Keratinocyte (primary cell): ENCODE measurements at regions not wholly inside any gene's neighbourhood (a gene's known extent, or its start where the extent isn't known, plus 50 kb on each side); places are given as distances from the start of the nearest gene placed in this dataset.

Experiments
- DNase-seq: peaks from one replicate; pipeline ENCODE4 v3.0.0-alpha.2; 2011; ENCODE audit warnings: low read depth, missing footprints, low spot score
- FAIRE-seq: peaks from 2 replicates; lab custom pipeline; 2011; peaks lifted over from hg19 to GRCh38; lab: Jason Lieb, UNC
- H2AFZ ChIP-seq: 2 replicates; pipeline ENCODE4 v1.6.0; 2012; ENCODE audit warnings: low read length, control low read depth, inconsistent platforms; ENCODE audit not compliant: control insufficient read depth
- H3K27ac ChIP-seq: 2 replicates; pipeline ENCODE4 v1.5.1; 2011; ENCODE audit warnings: low read length; ENCODE audit not compliant: control insufficient read depth, insufficient read depth
- H3K27me3 ChIP-seq: 3 replicates; pipeline ENCODE4 v1.6.0; 2011; ENCODE audit warnings: low read length; ENCODE audit not compliant: control insufficient read depth, insufficient read depth; ENCODE audit errors: extremely low read depth
- H3K36me3 ChIP-seq, 2 experiments: 2 replicates in 1 of 2; 3 replicates in 1 of 2; pipeline ENCODE4 v1.5.1; 2011; ENCODE audit warnings: low read length in 2 of 2, mild to moderate bottlenecking in 1 of 2; ENCODE audit not compliant: control insufficient read depth in 2 of 2, insufficient read depth in 2 of 2; ENCODE audit errors: extremely low read depth in 1 of 2
- H3K4me1 ChIP-seq: 3 replicates; pipeline ENCODE4 v1.5.1; 2011; ENCODE audit warnings: low read length; ENCODE audit not compliant: control insufficient read depth, insufficient read depth; ENCODE audit errors: extremely low read depth
- H3K4me2 ChIP-seq: 3 replicates; pipeline ENCODE4 v1.6.0; 2011; ENCODE audit warnings: low read depth, low read length; ENCODE audit not compliant: control insufficient read depth, insufficient read depth; ENCODE audit errors: extremely low read depth
- H3K4me3 ChIP-seq, 3 experiments: fragments of 200-600 bp in 1 of 3; sonication (generic) in 1 of 3; 2 replicates in 2 of 3; 3 replicates in 1 of 3; pipeline ENCODE4 v1.5.1; 2011 to 2016; ENCODE audit warnings: low read length in 3 of 3, mild to moderate bottlenecking in 3 of 3, control low read depth in 2 of 3, inconsistent platforms in 1 of 3, low read depth in 1 of 3, mixed read lengths in 1 of 3, mixed run types in 1 of 3, moderate library complexity in 1 of 3; ENCODE audit not compliant: control insufficient read depth in 2 of 3, insufficient read depth in 2 of 3; ENCODE audit errors: extremely low read depth in 1 of 3
- H3K79me2 ChIP-seq: 2 replicates; pipeline ENCODE4 v1.6.0; 2012; ENCODE audit warnings: low read length; ENCODE audit not compliant: control insufficient read depth, insufficient read depth
- H3K9ac ChIP-seq: 3 replicates; pipeline ENCODE4 v1.6.0; 2011; ENCODE audit warnings: low read length; ENCODE audit not compliant: control insufficient read depth, insufficient read depth; ENCODE audit errors: extremely low read depth
- H3K9me1 ChIP-seq: 3 replicates; pipeline ENCODE4 v1.6.0; 2011; ENCODE audit warnings: low read length; ENCODE audit not compliant: control insufficient read depth, insufficient read depth; ENCODE audit errors: extremely low read depth
- H3K9me3 ChIP-seq: 2 replicates; pipeline ENCODE4 v1.5.1; 2012; ENCODE audit warnings: low read depth, low read length; ENCODE audit not compliant: control insufficient read depth
- H4K20me1 ChIP-seq: 3 replicates; pipeline ENCODE4 v1.6.0; 2011; ENCODE audit warnings: low read length; ENCODE audit not compliant: control insufficient read depth, insufficient read depth; ENCODE audit errors: extremely low read depth
- EZH2 ChIP-seq: IDR thresholded peaks from one replicate; pipeline ENCODE4 v1.6.1; 2012; ENCODE audit warnings: inconsistent platforms, mild to moderate bottlenecking, low read length, moderate library complexity
- dilution Hi-C: fragments of 300-500 bp; cut with MboI; formaldehyde crosslinking; loops from one replicate; pipeline ENCODE4 v1.7.0; 2020; ENCODE audit warnings: low sequenced_read_pairs; ENCODE audit not compliant: extremely low pct_ligation_motif_present
- TF ChIP-seq, protein P1 (sequence below), 3 experiments: IDR thresholded peaks in 1 of 3; conservative IDR thresholded peaks in 1 of 3; optimal IDR thresholded peaks in 1 of 3; 2 replicates in 2 of 3; 3 replicates in 1 of 3; pipeline versions ENCODE3 to v1.5.1; 2011; ENCODE audit warnings: low read length in 3 of 3, mild to moderate bottlenecking in 3 of 3, moderate library complexity in 2 of 3, control low read depth in 1 of 3, inconsistent platforms in 1 of 3; ENCODE audit not compliant: insufficient read depth in 2 of 3; ENCODE audit errors: extremely low read depth in 1 of 3

DNA sequence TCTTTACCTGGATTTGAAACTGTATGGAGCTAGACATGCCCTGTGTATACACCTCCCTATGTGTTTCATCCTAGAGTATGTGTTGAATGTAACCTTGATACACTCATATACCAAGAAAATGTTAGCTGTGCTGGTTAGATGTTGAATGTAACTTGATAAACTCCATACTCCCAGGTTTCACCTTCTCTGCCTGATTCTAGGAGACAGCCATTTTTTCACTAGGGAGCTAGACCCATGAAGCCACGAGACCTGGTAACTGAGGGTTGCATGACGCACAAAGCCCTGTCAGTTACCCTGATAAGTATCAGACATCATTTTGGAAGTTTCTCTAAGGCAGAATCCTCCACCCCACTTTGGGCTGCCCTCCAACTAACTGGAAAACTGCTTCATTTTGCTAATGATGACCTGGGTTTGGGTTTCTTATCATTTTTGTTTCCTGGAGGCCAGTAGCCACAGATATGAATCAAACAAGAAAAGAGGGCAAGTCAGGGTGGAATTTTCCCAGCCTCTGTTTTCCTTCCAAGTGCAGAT, 478.5 kb upstream of the KIF2A start:
- Histone ChIP-seq H3K27ac (no peak overlapping the region), H3K4me2 (no peak overlapping the region), H4K20me1 (no peaks in the 10 kb centered on the region), H3K4me3 (no peak overlapping the region), H3K4me1 (no peaks in the 10 kb centered on the region), H3K9me1 (no peaks in the 10 kb centered on the region), H3K36me3 (no peaks in the 10 kb centered on the region), H2AFZ (no peak overlapping the region), H3K79me2 (no peaks in the 10 kb centered on the region), H3K9ac (no peak overlapping the region), H3K9me3 (no peaks in the 10 kb centered on the region), H3K27me3 (no peaks in the 10 kb centered on the region)
- TF ChIP-seq, protein P1, sequence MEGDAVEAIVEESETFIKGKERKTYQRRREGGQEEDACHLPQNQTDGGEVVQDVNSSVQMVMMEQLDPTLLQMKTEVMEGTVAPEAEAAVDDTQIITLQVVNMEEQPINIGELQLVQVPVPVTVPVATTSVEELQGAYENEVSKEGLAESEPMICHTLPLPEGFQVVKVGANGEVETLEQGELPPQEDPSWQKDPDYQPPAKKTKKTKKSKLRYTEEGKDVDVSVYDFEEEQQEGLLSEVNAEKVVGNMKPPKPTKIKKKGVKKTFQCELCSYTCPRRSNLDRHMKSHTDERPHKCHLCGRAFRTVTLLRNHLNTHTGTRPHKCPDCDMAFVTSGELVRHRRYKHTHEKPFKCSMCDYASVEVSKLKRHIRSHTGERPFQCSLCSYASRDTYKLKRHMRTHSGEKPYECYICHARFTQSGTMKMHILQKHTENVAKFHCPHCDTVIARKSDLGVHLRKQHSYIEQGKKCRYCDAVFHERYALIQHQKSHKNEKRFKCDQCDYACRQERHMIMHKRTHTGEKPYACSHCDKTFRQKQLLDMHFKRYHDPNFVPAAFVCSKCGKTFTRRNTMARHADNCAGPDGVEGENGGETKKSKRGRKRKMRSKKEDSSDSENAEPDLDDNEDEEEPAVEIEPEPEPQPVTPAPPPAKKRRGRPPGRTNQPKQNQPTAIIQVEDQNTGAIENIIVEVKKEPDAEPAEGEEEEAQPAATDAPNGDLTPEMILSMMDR (optimal IDR thresholded peaks at IDR 0.05 in 1 of 3, IDR thresholded peaks at IDR 0.05 in 1 of 3, conservative IDR thresholded peaks at IDR 0.05 in 1 of 3; ENCODE audit: extremely low read depth in 1 of 3, insufficient read depth in 2 of 3, low read length in 3 of 3): no peak
- no peak for TF ChIP-seq EZH2
- DNase-seq (no peak), FAIRE-seq (no peak)
- dilution Hi-C loops: no loop called here

DNA sequence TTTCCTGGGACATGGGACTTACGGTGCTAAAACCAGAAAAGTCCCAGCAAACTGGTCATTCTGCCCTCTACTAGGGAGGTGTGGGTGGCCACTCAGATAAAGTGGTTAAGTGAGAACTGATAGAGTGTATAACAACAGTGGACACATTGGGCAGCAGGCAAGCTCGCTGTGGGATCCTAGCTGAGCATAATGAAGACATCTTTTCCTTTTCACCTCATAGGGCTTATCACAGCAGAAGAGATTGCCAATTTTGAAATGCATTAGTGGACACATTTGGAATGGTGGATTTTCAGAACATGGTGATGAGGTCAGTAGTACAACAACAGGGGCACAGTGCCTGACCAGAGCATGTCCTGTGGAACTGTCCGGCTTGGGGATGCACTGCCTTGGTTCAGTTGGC, 477.1 kb upstream of the KIF2A start:
- Histone ChIP-seq H3K9ac (no peak overlapping the region), H3K27me3 (no peaks in the 10 kb centered on the region), H3K4me3 (no peak overlapping the region), H3K79me2 (no peaks in the 10 kb centered on the region), H3K9me1 (no peaks in the 10 kb centered on the region), H3K9me3 (no peaks in the 10 kb centered on the region), H3K4me2 (no peak overlapping the region), H3K36me3 (no peaks in the 10 kb centered on the region), H3K27ac (no peak overlapping the region), H3K4me1 (no peaks in the 10 kb centered on the region), H2AFZ (no peak overlapping the region), H4K20me1 (no peaks in the 10 kb centered on the region)
- TF ChIP-seq EZH2: no peak
- TF ChIP-seq, protein P1 (optimal IDR thresholded peaks at IDR 0.05 in 1 of 3, IDR thresholded peaks at IDR 0.05 in 1 of 3, conservative IDR thresholded peaks at IDR 0.05 in 1 of 3; ENCODE audit: extremely low read depth in 1 of 3, insufficient read depth in 2 of 3, low read length in 3 of 3): no peak
- dilution Hi-C loops: no loop called here
- DNase-seq: no peak
- no peak for FAIRE-seq
